Loucy (cell line): ENCODE measurements at regions not wholly inside any gene's neighbourhood (a gene's known extent, or its start where the extent isn't known, plus 50 kb on each side); places are given as distances from the start of the nearest gene placed in this dataset.

Source experiments
- EZH2phosphoT487 ChIP-seq: fragments of 200-600 bp; IDR thresholded peaks from 2 replicates; pipeline ENCODE4 v1.6.1; 2018; ENCODE audit warnings: antibody characterized with exemption, mild to moderate bottlenecking, moderate library complexity, borderline replicate concordance
- TF ChIP-seq, protein P1 (sequence below): fragments of 200-600 bp; sonication (generic); conservative IDR thresholded peaks from 2 replicates; pipeline ENCODE4 v1.5.1; 2014; ENCODE audit warnings: mild to moderate bottlenecking, antibody characterized with exemption, low read length

- TF ChIP-seq, protein P1, sequence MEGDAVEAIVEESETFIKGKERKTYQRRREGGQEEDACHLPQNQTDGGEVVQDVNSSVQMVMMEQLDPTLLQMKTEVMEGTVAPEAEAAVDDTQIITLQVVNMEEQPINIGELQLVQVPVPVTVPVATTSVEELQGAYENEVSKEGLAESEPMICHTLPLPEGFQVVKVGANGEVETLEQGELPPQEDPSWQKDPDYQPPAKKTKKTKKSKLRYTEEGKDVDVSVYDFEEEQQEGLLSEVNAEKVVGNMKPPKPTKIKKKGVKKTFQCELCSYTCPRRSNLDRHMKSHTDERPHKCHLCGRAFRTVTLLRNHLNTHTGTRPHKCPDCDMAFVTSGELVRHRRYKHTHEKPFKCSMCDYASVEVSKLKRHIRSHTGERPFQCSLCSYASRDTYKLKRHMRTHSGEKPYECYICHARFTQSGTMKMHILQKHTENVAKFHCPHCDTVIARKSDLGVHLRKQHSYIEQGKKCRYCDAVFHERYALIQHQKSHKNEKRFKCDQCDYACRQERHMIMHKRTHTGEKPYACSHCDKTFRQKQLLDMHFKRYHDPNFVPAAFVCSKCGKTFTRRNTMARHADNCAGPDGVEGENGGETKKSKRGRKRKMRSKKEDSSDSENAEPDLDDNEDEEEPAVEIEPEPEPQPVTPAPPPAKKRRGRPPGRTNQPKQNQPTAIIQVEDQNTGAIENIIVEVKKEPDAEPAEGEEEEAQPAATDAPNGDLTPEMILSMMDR: no peak
- no peak for TF ChIP-seq EZH2phosphoT487
These were observed 302.2 kb downstream of the DIRAS2 start for GRCh38 chr9:90340421-90340820.
